Erythroblast (primary cell): ENCODE measurements at regions not wholly inside any gene's neighbourhood (a gene's known extent, or its start where the extent isn't known, plus 50 kb on each side); places are given as distances from the start of the nearest gene placed in this dataset.

Experiments used
- GATA1 ChIP-seq: IDR thresholded peaks from 2 replicates; pipeline ENCODE4 v1.6.1; 2011; ENCODE audit warnings: low read depth, mild to moderate bottlenecking, control low read depth, low read length, moderate library complexity
- POLR2A ChIP-seq: IDR thresholded peaks from 2 replicates; pipeline ENCODE4 v1.6.1; 2011; ENCODE audit warnings: mild to moderate bottlenecking, low read length

DNA sequence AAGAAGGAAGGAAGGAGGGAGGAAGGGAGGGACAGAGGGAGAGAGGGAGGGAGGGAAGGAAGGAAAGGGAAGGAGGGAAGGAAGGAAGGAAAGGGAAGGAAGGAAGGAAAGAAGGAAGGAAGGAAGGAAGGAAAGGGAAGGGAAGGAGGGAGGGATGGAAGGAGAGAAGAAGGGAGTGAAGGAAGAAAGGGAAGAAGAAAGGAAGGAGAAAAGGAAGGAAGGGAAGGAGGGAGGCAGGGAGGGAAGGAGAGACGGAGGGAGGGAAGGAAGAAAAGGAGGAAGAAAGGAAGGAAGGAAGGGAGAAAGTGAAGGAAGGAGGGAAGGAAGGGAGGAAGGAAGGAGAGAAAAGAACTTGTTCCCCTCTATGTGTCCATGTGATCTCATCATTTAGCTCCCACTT is 465.0 kb downstream of the KCTD8 start:
- no peak for TF ChIP-seq POLR2A
- TF ChIP-seq GATA1: no peak
